Mesendoderm (in vitro differentiated cells): ENCODE measurements at regions not wholly inside any gene's neighbourhood (a gene's known extent, or its start where the extent isn't known, plus 50 kb on each side); places are given as distances from the start of the nearest gene placed in this dataset.

Experiments used
- DNase-seq: peaks from one replicate; pipeline ENCODE4 v3.0.0; 2013
- H2AK5ac ChIP-seq: 2 replicates; pipeline ENCODE4 v1.6.1; 2013; ENCODE audit warnings: low read length, inconsistent platforms
- H2BK120ac ChIP-seq: 2 replicates; pipeline ENCODE4 v1.6.1; 2013; ENCODE audit warnings: low read depth, mild to moderate bottlenecking, low read length, moderate library complexity, mixed read lengths
- H2BK15ac ChIP-seq: replicated peaks from 2 replicates; pipeline ENCODE4 v1.6.1; 2013; ENCODE audit warnings: low read depth, mild to moderate bottlenecking, moderate library complexity
- H2BK5ac ChIP-seq: 2 replicates; pipeline ENCODE4 v1.6.1; 2013; ENCODE audit warnings: low read length, inconsistent platforms
- H3K18ac ChIP-seq: 2 replicates; pipeline ENCODE4 v1.6.1; 2013; ENCODE audit warnings: mild to moderate bottlenecking, low read length, mixed read lengths
- H3K23ac ChIP-seq: one replicate; pipeline ENCODE4 v1.6.1; 2013; ENCODE audit warnings: low read length
- H3K27ac ChIP-seq: 2 replicates; pipeline ENCODE4 v1.5.1; 2013; ENCODE audit warnings: low read depth, mild to moderate bottlenecking, inconsistent platforms, low read length, moderate library complexity
- H3K27me3 ChIP-seq: 2 replicates; pipeline ENCODE4 v1.6.1; 2013; ENCODE audit warnings: low read length, control low read depth, mild to moderate bottlenecking, inconsistent platforms; ENCODE audit not compliant: insufficient read depth, poor library complexity
- H3K36me3 ChIP-seq: 2 replicates; pipeline ENCODE4 v1.6.1; 2013; ENCODE audit warnings: low read length, inconsistent platforms; ENCODE audit not compliant: control insufficient read depth, insufficient read depth
- H3K4ac ChIP-seq: one replicate; pipeline ENCODE4 v1.6.1; 2013; ENCODE audit warnings: low read depth, mild to moderate bottlenecking, low read length, moderate library complexity
- H3K4me1 ChIP-seq: 2 replicates; pipeline ENCODE4 v1.6.1; 2013; ENCODE audit warnings: low read depth, low read length, inconsistent platforms; ENCODE audit not compliant: control insufficient read depth
- H3K4me2 ChIP-seq: 2 replicates; pipeline ENCODE4 v1.6.1; 2013; ENCODE audit warnings: low read length
- H3K4me3 ChIP-seq: 2 replicates; pipeline ENCODE4 v1.5.1; 2013; ENCODE audit warnings: mild to moderate bottlenecking, low read length
- H3K56ac ChIP-seq: one replicate; pipeline ENCODE4 v1.6.1; 2013; ENCODE audit warnings: low read length
- H3K79me1 ChIP-seq: 2 replicates; pipeline ENCODE4 v1.6.1; 2013; ENCODE audit warnings: low read length, inconsistent platforms
- H3K79me2 ChIP-seq: 2 replicates; pipeline ENCODE4 v1.6.1; 2013; ENCODE audit warnings: mild to moderate bottlenecking, low read length; ENCODE audit not compliant: control insufficient read depth, insufficient read depth
- H3K9ac ChIP-seq: 2 replicates; pipeline ENCODE4 v1.6.1; 2013; ENCODE audit warnings: low read length, inconsistent platforms
- H4K5ac ChIP-seq: one replicate; pipeline ENCODE4 v1.6.1; 2013; ENCODE audit warnings: low read length
- H4K8ac ChIP-seq: one replicate; pipeline ENCODE4 v1.6.1; 2013; ENCODE audit warnings: low read depth, mild to moderate bottlenecking, control low read depth, low read length, moderate library complexity
- WGBS: extraction: QIAGEN DNeasy Blood & Tissue Kit; methylation state at CpG from one replicate; pipeline ENCODE4 v1.1.7; 2013; ENCODE audit warnings: low lambda C conversion rate, missing lambda C conversion rate; ENCODE audit not compliant: insufficient coverage; ENCODE audit errors: extremely low coverage; 5-methylcytosine and 5-hydroxymethylcytosine counted together

GRCh38 chr18:40902436-40902835 is 1052.6 kb upstream of the PIK3C3 start:
- Histone ChIP-seq H3K4me2 (no peak overlapping the region), H3K4me3 (no peak overlapping the region), H3K27ac (no peak overlapping the region), H3K56ac (no peak overlapping the region), H2AK5ac (no peak overlapping the region), H3K4ac (no peak overlapping the region), H3K18ac (no peak overlapping the region), H3K79me1 (no peaks in the 10 kb centered on the region), H3K4me1 (peaks cover 2% of the 10 kb centered on the region), H2BK15ac (no peak overlapping the region), H3K79me2 (no peaks in the 10 kb centered on the region), H4K8ac (no peak overlapping the region), H3K36me3 (no peaks in the 10 kb centered on the region), H4K5ac (no peak overlapping the region), H3K27me3 (no peaks in the 10 kb centered on the region), H2BK5ac (no peak overlapping the region), H3K9ac (no peak overlapping the region), H3K23ac (no peak overlapping the region), H2BK120ac (no peak overlapping the region)
- no peak for DNase-seq
- WGBS: no CpG with 5 or more reads among the region's 2 CpGs

DNA sequence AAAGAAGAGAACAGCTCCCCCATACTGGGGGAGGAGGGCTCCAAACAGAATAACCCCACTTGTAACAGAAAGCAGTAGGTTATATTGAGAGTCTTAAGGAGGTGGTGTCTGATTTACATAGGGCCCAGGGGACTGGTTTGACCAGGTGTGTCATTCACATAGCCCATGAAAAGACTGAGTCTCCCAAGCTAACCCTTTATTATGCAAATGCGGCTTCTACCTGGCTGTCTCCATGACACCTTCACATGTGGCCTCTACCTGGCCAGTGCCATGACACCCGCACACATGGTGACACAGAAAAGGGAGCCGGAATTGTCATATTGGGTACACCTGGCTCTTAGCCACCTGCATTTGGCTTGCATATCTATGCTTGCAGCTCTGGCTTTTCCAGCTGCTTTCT is 1057.2 kb upstream of the PIK3C3 start:
- Histone ChIP-seq H3K9ac (no peak overlapping the region), H4K8ac (no peak overlapping the region), H2BK15ac (no peak overlapping the region), H3K23ac (no peak overlapping the region), H3K56ac (no peak overlapping the region), H3K4me1 (peaks cover 2% of the 10 kb centered on the region), H3K18ac (no peak overlapping the region), H2BK5ac (no peak overlapping the region), H4K5ac (no peak overlapping the region), H3K4ac (no peak overlapping the region), H3K79me1 (no peaks in the 10 kb centered on the region), H3K27ac (no peak overlapping the region), H2BK120ac (no peak overlapping the region), H2AK5ac (no peak overlapping the region), H3K36me3 (no peaks in the 10 kb centered on the region), H3K27me3 (no peaks in the 10 kb centered on the region), H3K4me3 (no peak overlapping the region), H3K79me2 (no peaks in the 10 kb centered on the region), H3K4me2 (no peak overlapping the region)
- DNase-seq: no peak
- no CpG with 5 or more reads among the region's 3 CpGs for WGBS

DNA sequence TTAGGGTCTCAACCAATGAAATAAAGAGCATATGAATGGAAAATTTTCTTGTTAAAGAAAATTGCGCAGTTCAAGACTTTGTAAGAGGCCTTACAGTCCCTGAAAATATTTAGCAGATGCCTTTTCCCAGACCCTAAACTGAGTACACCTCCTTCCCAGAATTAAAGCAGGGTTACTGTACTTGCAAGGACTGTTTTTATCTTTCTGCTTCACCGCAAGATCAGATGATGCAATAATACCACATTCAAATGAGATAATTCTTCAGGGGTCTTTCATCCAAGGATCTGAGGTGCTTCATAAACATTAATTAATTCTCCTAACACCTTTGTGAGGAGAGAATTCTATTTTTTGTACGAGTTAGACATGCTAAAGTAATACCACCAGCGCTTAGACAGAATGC is 1071.8 kb upstream of the PIK3C3 start:
- Histone ChIP-seq H3K79me1 (no peaks in the 10 kb centered on the region), H3K4ac (no peak overlapping the region), H2BK5ac (no peak overlapping the region), H3K9ac (no peak overlapping the region), H3K27ac (no peak overlapping the region), H3K4me2 (no peak overlapping the region), H4K5ac (no peak overlapping the region), H3K23ac (no peak overlapping the region), H2AK5ac (no peak overlapping the region), H4K8ac (no peak overlapping the region), H3K4me1 (no peaks in the 10 kb centered on the region), H3K79me2 (no peaks in the 10 kb centered on the region), H3K18ac (no peak overlapping the region), H3K36me3 (no peaks in the 10 kb centered on the region), H3K56ac (no peak overlapping the region), H3K27me3 (no peaks in the 10 kb centered on the region), H2BK120ac (no peak overlapping the region), H2BK15ac (no peak overlapping the region), H3K4me3 (no peak overlapping the region)
- DNase-seq: no peak
- no CpG with 5 or more reads among the region's 4 CpGs for WGBS

DNA sequence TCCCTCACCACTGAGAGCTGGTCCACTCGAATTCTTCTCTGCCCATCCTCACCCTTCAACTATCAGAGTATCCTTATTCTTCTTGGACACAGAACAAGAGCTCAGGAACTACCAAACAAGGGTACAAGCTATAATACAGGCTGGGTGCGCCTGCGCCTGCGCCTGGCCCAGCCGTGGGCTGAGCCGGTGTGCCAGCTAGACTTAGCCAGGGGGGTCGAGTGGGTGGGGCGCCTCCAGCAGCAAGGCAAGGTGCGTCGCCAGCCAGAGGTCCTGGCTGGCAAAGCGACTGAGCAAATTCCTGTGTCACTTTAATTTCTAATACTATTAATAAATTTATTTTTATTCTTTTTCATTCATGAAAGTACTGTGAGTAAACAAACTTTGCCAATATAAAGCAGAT is 1072.6 kb upstream of the PIK3C3 start:
- no peaks in the 10 kb centered on the region for H3K27me3 ChIP-seq
- H3K9ac ChIP-seq: no peak overlapping the region
- no peaks in the 10 kb centered on the region for H3K4me1 ChIP-seq
- no peak overlapping the region for H3K18ac ChIP-seq
- H3K23ac ChIP-seq: no peak overlapping the region
- no peak overlapping the region for H3K56ac ChIP-seq
- H2BK120ac ChIP-seq: no peak overlapping the region
- DNase-seq: no peak
- H3K4me3 ChIP-seq: no peak overlapping the region
- no peaks in the 10 kb centered on the region for H3K79me2 ChIP-seq
- WGBS: no CpG with 5 or more reads among the region's 11 CpGs
- H2BK15ac ChIP-seq: no peak overlapping the region
- H4K5ac ChIP-seq: no peak overlapping the region
- H3K4me2 ChIP-seq: no peak overlapping the region
- H2BK5ac ChIP-seq: no peak overlapping the region
- H4K8ac ChIP-seq: no peak overlapping the region
- H3K27ac ChIP-seq: no peak overlapping the region
- no peaks in the 10 kb centered on the region for H3K36me3 ChIP-seq
- no peak overlapping the region for H2AK5ac ChIP-seq
- H3K79me1 ChIP-seq: no peaks in the 10 kb centered on the region
- no peak overlapping the region for H3K4ac ChIP-seq

DNA sequence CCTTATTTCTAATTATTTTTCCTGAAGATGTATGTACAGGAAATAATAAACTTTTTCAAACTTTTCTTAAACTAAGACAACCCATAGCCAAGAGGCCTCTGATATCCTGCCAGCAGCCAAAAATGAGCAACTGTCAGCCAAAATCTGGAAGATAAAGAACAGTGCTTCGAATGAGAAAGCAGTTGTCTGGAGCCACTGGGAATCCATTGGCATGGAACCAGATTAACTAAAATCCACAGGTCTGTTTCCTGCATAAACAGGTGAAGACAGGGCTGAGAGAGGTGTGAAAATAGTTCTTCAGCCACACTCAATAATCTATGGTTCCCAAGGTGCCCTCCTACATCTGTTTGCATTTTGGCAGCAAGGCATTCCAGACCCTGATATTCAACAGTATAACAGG is 1076.7 kb upstream of the PIK3C3 start:
- no CpG with 5 or more reads among the region's 1 CpG for WGBS
- H3K27ac ChIP-seq: no peak overlapping the region
- H2BK15ac ChIP-seq: no peak overlapping the region
- no peak overlapping the region for H3K18ac ChIP-seq
- H2BK5ac ChIP-seq: no peak overlapping the region
- H3K27me3 ChIP-seq: no peaks in the 10 kb centered on the region
- no peak overlapping the region for H2BK120ac ChIP-seq
- no peak overlapping the region for H2AK5ac ChIP-seq
- no peak overlapping the region for H3K4me3 ChIP-seq
- H4K8ac ChIP-seq: no peak overlapping the region
- H3K79me2 ChIP-seq: no peaks in the 10 kb centered on the region
- peak; percentile 35 for DNase-seq
- H4K5ac ChIP-seq: no peak overlapping the region
- H3K4me1 ChIP-seq: no peaks in the 10 kb centered on the region
- no peak overlapping the region for H3K4me2 ChIP-seq
- no peak overlapping the region for H3K9ac ChIP-seq
- no peaks in the 10 kb centered on the region for H3K79me1 ChIP-seq
- no peak overlapping the region for H3K56ac ChIP-seq
- H3K36me3 ChIP-seq: no peaks in the 10 kb centered on the region
- no peak overlapping the region for H3K4ac ChIP-seq
- no peak overlapping the region for H3K23ac ChIP-seq

DNA sequence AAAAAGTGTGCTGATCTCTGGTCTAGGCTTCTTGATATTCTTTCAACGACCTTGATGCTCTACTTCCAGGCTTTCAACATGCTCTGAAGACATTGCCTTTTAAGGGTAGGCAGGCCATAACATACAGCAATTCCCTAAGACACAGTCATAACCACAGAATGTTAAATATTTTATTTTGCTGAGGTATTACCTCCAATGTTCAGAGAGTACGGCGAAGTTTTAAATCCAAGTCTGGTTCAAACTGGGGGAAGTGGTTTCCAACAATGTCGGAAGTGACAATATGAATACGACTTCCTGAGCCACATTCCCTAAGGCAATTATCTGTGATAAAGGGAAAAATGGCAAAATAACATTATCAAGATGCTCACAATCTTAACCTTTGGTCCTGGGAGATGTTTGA is 1077.9 kb upstream of the PIK3C3 start:
- Histone ChIP-seq H2BK5ac (no peak overlapping the region), H2BK15ac (no peak overlapping the region), H3K4me1 (no peaks in the 10 kb centered on the region), H3K18ac (no peak overlapping the region), H3K79me2 (no peaks in the 10 kb centered on the region), H3K4me2 (no peak overlapping the region), H3K23ac (no peak overlapping the region), H3K36me3 (no peaks in the 10 kb centered on the region), H3K79me1 (no peaks in the 10 kb centered on the region), H2AK5ac (no peak overlapping the region), H2BK120ac (no peak overlapping the region), H3K27ac (no peak overlapping the region), H3K4ac (no peak overlapping the region), H3K9ac (no peak overlapping the region), H3K4me3 (no peak overlapping the region), H3K27me3 (no peaks in the 10 kb centered on the region), H4K8ac (no peak overlapping the region), H3K56ac (no peak overlapping the region), H4K5ac (no peak overlapping the region)
- WGBS: no CpG with 5 or more reads among the region's 5 CpGs
- no peak for DNase-seq
